ENCODE measurements at regions not wholly inside any gene's neighbourhood (a gene's known extent, or its start where the extent isn't known, plus 50 kb on each side); places are given as distances from the start of the nearest gene placed in this dataset.

- H4K20me1 ChIP-seq (ENCODE audit: control insufficient read depth, extremely low read depth, insufficient read depth, low read length) = no peaks in the 10 kb centered on the region
- H3K36me3 ChIP-seq (ENCODE audit: control insufficient read depth in 2 of 2, extremely low read depth in 1 of 2, insufficient read depth in 2 of 2, low read length in 2 of 2) = no peaks in the 10 kb centered on the region
- no peak overlapping the region for H3K4me2 ChIP-seq (ENCODE audit: control insufficient read depth, extremely low read depth, insufficient read depth, low read depth, low read length)
- TF ChIP-seq CTCF (optimal IDR thresholded peaks at IDR 0.05 in 1 of 3, IDR thresholded peaks at IDR 0.05 in 1 of 3, conservative IDR thresholded peaks at IDR 0.05 in 1 of 3; ENCODE audit: extremely low read depth in 1 of 3, insufficient read depth in 2 of 3, low read length in 3 of 3) = no peak
- no peak for TF ChIP-seq EZH2 (IDR thresholded peaks at IDR 0.05; ENCODE audit: low read length)
- no peaks in the 10 kb centered on the region for H3K79me2 ChIP-seq (ENCODE audit: control insufficient read depth, insufficient read depth, low read length)
- H2AFZ ChIP-seq (ENCODE audit: control insufficient read depth, low read length) = no peak overlapping the region
- FAIRE-seq (no peak), DNase-seq (ENCODE audit: low read depth, low spot score) (no peak)
- H3K27me3 ChIP-seq (ENCODE audit: control insufficient read depth, extremely low read depth, insufficient read depth, low read length) = no peaks in the 10 kb centered on the region
- no peaks in the 10 kb centered on the region for H3K9me1 ChIP-seq (ENCODE audit: control insufficient read depth, extremely low read depth, insufficient read depth, low read length)
- no peak overlapping the region for H3K4me3 ChIP-seq (ENCODE audit: control insufficient read depth in 2 of 3, extremely low read depth in 1 of 3, insufficient read depth in 2 of 3, low read depth in 1 of 3, low read length in 3 of 3)
- H3K27ac ChIP-seq (ENCODE audit: control insufficient read depth, insufficient read depth, low read length) = no peak overlapping the region
- H3K9me3 ChIP-seq (ENCODE audit: control insufficient read depth, low read depth, low read length) = no peaks in the 10 kb centered on the region
- H3K4me1 ChIP-seq (ENCODE audit: control insufficient read depth, extremely low read depth, insufficient read depth, low read length) = no peaks in the 10 kb centered on the region
- H3K9ac ChIP-seq (ENCODE audit: control insufficient read depth, extremely low read depth, insufficient read depth, low read length) = no peak overlapping the region
- dilution Hi-C loops (cut with MboI; ENCODE audit: extremely low pct_ligation_motif_present, low sequenced_read_pairs) = no loop called here
Observed at GRCh38 chr12:61384511-61384910, 875.7 kb upstream of the USP15 start.

GRCh38 chr12:61385771-61386170 lies 874.4 kb upstream of the USP15 start:
- no peak for FAIRE-seq
- no peak overlapping the region for H3K4me2 ChIP-seq (ENCODE audit: control insufficient read depth, extremely low read depth, insufficient read depth, low read depth, low read length)

More at GRCh38 chr12:61385771-61386170, 874.4 kb upstream of the USP15 start:
- dilution Hi-C loops (cut with MboI; ENCODE audit: extremely low pct_ligation_motif_present, low sequenced_read_pairs) = no loop called here
- Histone ChIP-seq H3K9me1 (ENCODE audit: control insufficient read depth, extremely low read depth, insufficient read depth, low read length) (no peaks in the 10 kb centered on the region), H2AFZ (ENCODE audit: control insufficient read depth, low read length) (no peak overlapping the region), H3K4me3 (ENCODE audit: control insufficient read depth in 2 of 3, extremely low read depth in 1 of 3, insufficient read depth in 2 of 3, low read depth in 1 of 3, low read length in 3 of 3) (no peak overlapping the region), H3K27me3 (ENCODE audit: control insufficient read depth, extremely low read depth, insufficient read depth, low read length) (no peaks in the 10 kb centered on the region), H3K27ac (ENCODE audit: control insufficient read depth, insufficient read depth, low read length) (no peak overlapping the region), H3K4me1 (ENCODE audit: control insufficient read depth, extremely low read depth, insufficient read depth, low read length) (no peaks in the 10 kb centered on the region), H3K9ac (ENCODE audit: control insufficient read depth, extremely low read depth, insufficient read depth, low read length) (no peak overlapping the region), H4K20me1 (ENCODE audit: control insufficient read depth, extremely low read depth, insufficient read depth, low read length) (no peaks in the 10 kb centered on the region), H3K79me2 (ENCODE audit: control insufficient read depth, insufficient read depth, low read length) (no peaks in the 10 kb centered on the region), H3K36me3 (ENCODE audit: control insufficient read depth in 2 of 2, extremely low read depth in 1 of 2, insufficient read depth in 2 of 2, low read length in 2 of 2) (no peaks in the 10 kb centered on the region), H3K9me3 (ENCODE audit: control insufficient read depth, low read depth, low read length) (no peaks in the 10 kb centered on the region)
- no peak for DNase-seq (ENCODE audit: low read depth, low spot score)
- TF ChIP-seq CTCF (optimal IDR thresholded peaks at IDR 0.05 in 1 of 3, IDR thresholded peaks at IDR 0.05 in 1 of 3, conservative IDR thresholded peaks at IDR 0.05 in 1 of 3; ENCODE audit: extremely low read depth in 1 of 3, insufficient read depth in 2 of 3, low read length in 3 of 3) (no peak), EZH2 (IDR thresholded peaks at IDR 0.05; ENCODE audit: low read length) (no peak)
